ENCODE measurements at regions not wholly inside any gene's neighbourhood (a gene's known extent, or its start where the extent isn't known, plus 50 kb on each side); places are given as distances from the start of the nearest gene placed in this dataset.

DNA sequence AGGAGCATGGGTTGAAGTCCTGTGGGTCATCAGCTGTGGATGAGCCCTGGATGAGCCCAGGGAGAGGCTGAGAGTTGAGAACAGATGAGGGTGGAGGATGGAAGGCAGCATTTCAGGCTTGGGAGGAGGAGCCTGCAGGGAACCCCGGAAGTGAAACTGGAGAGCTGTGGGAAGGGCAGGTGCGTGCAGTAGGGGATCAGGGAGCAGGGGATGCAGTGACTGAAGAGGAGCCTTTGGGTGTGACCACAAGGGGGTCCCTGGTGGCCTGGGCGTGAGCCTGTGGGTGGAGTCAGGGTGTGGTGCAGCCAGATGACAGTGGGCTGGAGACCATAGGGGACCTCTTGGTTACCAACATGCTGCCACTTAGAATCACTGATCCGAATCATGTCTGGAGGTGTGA is 115.5 kb downstream of the PAPOLA start:
- H3K27me3 ChIP-seq (ENCODE audit: control insufficient read depth in 2 of 2, insufficient read depth in 1 of 2, low read length in 1 of 2): peaks cover 0 to 10% of the 10 kb centered on the region in 2 donors
- no peaks in the 10 kb centered on the region for H3K4me1 ChIP-seq (ENCODE audit: control insufficient read depth in 2 of 2, insufficient read depth in 2 of 2, low read length in 2 of 2)
- WGBS: 87% methylated on average over 4 of the region's 4 CpGs
- no peaks in the 10 kb centered on the region for H3K9me3 ChIP-seq (ENCODE audit: control insufficient read depth in 2 of 2, insufficient read depth in 1 of 2, low read length in 1 of 2)
- no peaks in the 10 kb centered on the region for H3K36me3 ChIP-seq (ENCODE audit: control insufficient read depth in 2 of 2, insufficient read depth in 2 of 2, low read length in 1 of 2)
- no peak overlapping the region for H3K27ac ChIP-seq (ENCODE audit: low read depth in 1 of 2, low read length in 1 of 2)
- H3K4me3 ChIP-seq (ENCODE audit: low read length in 2 of 2): no peak overlapping the region
- DNase-seq (ENCODE audit: low read depth in 6 of 9, low spot score in 9 of 9): no peak

DNA sequence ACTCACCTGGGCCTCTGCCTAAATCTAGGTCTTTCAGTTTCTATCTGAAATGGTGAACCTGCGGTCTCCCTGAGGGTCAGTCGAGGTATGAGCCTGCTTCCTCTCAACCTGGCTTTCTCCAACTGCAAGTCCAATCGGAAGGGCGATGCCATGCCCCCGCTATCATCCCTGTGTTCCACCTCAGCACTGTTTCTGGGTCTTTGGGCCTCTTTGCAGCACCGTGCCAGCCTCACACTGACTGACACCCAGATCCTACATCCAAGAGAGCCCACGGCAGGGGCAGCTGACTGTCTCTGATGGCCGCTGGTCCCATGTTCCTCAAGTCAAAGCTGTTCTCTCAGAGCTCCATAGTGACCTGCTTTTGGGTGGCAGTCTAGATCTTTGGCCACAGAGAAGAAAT is 120.7 kb downstream of the PAPOLA start:
- Histone ChIP-seq H3K4me3 (ENCODE audit: low read length in 2 of 2) (no peak overlapping the region), H3K27me3 (ENCODE audit: control insufficient read depth in 2 of 2, insufficient read depth in 1 of 2, low read length in 1 of 2) (peaks cover 0 to 14% of the 10 kb centered on the region in 2 donors), H3K27ac (ENCODE audit: low read depth in 1 of 2, low read length in 1 of 2) (no peak overlapping the region), H3K36me3 (ENCODE audit: control insufficient read depth in 2 of 2, insufficient read depth in 2 of 2, low read length in 1 of 2) (no peaks in the 10 kb centered on the region), H3K4me1 (ENCODE audit: control insufficient read depth in 2 of 2, insufficient read depth in 2 of 2, low read length in 2 of 2) (no peaks in the 10 kb centered on the region), H3K9me3 (ENCODE audit: control insufficient read depth in 2 of 2, insufficient read depth in 1 of 2, low read length in 1 of 2) (peaks cover 0 to 4% of the 10 kb centered on the region in 2 donors)
- no peak for DNase-seq (ENCODE audit: low read depth in 6 of 9, low spot score in 9 of 9)
- WGBS: 95% methylated on average over 8 of the region's 8 CpGs

DNA sequence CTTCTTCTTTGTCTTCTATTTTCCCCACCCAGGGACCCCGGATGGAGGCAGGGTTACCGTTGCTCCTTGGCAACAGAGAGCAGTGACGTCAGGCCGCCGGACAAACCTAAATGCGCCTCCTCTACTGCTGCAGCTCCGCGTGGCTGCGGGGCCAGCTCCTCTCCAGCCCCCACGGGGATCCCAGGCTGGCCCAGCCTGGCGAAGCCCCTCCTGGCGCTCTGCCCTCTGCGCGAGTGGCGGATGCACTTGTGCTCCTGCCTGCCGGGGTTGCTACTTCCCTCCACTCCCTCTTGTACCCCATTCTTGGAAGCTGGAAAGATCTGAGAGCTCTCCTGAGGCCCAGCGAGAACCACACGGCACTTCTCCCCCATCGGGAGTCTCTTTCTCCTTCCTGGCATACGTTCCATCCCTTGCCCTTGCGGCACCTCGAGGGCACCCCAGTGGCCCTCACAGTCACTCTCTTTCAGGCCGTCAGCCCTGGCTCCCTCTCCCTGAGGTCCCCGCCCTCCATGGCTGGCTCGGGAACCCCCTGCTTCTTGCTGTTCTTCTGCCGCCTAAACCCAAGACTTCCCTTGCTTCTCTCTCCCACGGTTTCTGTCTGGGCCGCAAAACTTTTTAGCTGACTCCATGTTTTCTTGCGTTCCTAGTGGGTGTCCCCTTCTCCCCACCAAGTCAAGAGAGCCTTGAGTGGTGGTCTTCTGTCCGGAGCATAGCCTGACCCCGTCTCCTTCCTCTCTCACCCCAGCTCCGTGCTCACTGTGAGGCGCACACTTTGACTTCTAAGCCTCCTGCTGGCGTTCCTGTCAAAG is 121.7 kb downstream of the PAPOLA start:
- Histone ChIP-seq H3K4me1 (ENCODE audit: control insufficient read depth in 2 of 2, insufficient read depth in 2 of 2, low read length in 2 of 2) (no peaks in the 10 kb centered on the region), H3K27ac (ENCODE audit: low read depth in 1 of 2, low read length in 1 of 2) (no peak overlapping the region), H3K4me3 (ENCODE audit: low read length in 2 of 2) (no peak overlapping the region), H3K27me3 (ENCODE audit: control insufficient read depth in 2 of 2, insufficient read depth in 1 of 2, low read length in 1 of 2) (peaks cover 0 to 16% of the 10 kb centered on the region in 2 donors), H3K36me3 (ENCODE audit: control insufficient read depth in 2 of 2, insufficient read depth in 2 of 2, low read length in 1 of 2) (no peaks in the 10 kb centered on the region), H3K9me3 (ENCODE audit: control insufficient read depth in 2 of 2, insufficient read depth in 1 of 2, low read length in 1 of 2) (peaks cover 0 to 4% of the 10 kb centered on the region in 2 donors)
- no peak for DNase-seq (ENCODE audit: low read depth in 6 of 9, low spot score in 9 of 9)
- WGBS: 92% methylated on average over 34 of the region's 34 CpGs

DNA sequence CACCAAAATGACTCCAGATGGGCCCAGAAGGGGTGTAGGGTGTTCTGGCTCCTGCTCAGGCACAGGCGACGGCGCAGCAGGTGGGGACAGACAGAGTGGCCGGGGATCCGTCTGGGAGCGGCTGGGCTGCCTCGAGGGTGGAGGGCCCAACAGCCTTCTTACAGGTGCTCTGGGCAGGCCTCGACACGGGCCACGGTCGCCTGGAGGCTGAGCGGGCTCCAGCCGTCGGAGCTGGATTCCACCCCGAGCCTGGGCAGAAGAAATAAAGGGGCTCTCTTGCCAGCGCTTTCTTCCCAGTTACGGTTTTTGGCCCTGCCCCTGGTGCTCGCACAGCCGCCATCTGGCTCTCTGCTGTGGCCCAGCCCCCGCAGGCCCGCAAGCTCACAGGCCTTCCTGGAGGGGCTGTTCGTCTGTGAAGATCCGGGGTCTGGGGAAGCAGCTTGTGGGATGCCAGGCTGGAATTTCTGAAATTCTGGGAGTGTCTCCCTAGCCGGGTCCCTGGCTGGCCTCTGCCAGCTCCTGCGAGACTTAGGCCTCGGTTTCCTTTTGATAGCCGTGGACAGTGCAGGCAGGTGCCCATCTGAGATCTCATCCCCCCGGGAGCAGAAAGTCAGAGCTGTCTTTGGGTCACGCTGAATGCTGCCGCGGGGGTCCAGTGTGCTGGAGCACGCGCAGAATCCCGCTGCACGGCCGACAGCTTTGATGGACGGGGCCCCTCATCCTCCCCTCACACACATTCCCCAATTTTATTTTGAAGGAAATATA is 122.7 kb downstream of the PAPOLA start:
- Histone ChIP-seq H3K27ac (ENCODE audit: low read depth in 1 of 2, low read length in 1 of 2) (no peak overlapping the region), H3K27me3 (ENCODE audit: control insufficient read depth in 2 of 2, insufficient read depth in 1 of 2, low read length in 1 of 2) (peaks cover 0 to 16% of the 10 kb centered on the region in 2 donors), H3K4me3 (ENCODE audit: low read length in 2 of 2) (no peak overlapping the region), H3K4me1 (ENCODE audit: control insufficient read depth in 2 of 2, insufficient read depth in 2 of 2, low read length in 2 of 2) (no peaks in the 10 kb centered on the region), H3K36me3 (ENCODE audit: control insufficient read depth in 2 of 2, insufficient read depth in 2 of 2, low read length in 1 of 2) (no peaks in the 10 kb centered on the region), H3K9me3 (ENCODE audit: control insufficient read depth in 2 of 2, insufficient read depth in 1 of 2, low read length in 1 of 2) (peaks cover 0 to 4% of the 10 kb centered on the region in 2 donors)
- 83% methylated on average over 37 of the region's 37 CpGs for WGBS
- DNase-seq (ENCODE audit: low read depth in 6 of 9, low spot score in 9 of 9): no peak

DNA sequence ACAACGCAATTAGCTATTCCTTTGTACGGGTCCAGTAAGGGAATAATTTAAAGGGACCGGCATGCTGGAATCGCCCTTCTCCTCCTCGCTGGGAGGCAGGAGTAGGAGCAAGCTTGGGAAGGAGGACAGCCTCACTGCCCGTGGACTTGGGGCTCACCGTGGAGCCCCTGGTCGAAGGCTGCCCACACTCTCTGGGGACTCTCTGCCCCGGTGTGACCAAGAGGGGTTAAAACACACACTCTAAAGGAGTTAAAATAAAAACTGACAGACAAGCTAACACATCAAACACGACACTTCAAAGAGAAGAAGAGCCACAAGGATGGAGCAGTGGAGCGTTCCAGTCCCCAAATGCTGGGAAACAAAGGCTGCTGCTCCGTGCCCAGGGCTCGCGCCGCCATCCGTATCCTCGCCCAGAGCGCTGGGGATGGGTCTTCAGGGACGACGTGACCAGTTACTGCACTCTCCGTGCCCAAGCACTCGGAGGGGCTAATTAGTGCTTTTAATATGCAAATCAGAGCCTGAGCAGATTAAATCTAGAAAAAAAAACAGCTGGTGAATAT is 123.3 kb downstream of the PAPOLA start:
- H3K9me3 ChIP-seq (ENCODE audit: control insufficient read depth in 2 of 2, insufficient read depth in 1 of 2, low read length in 1 of 2): peaks cover 0 to 4% of the 10 kb centered on the region in 2 donors
- DNase-seq (ENCODE audit: low read depth in 6 of 9, low spot score in 9 of 9): no peak
- H3K4me1 ChIP-seq (ENCODE audit: control insufficient read depth in 2 of 2, insufficient read depth in 2 of 2, low read length in 2 of 2): no peaks in the 10 kb centered on the region
- no peaks in the 10 kb centered on the region for H3K36me3 ChIP-seq (ENCODE audit: control insufficient read depth in 2 of 2, insufficient read depth in 2 of 2, low read length in 1 of 2)
- H3K27ac ChIP-seq (ENCODE audit: low read depth in 1 of 2, low read length in 1 of 2): no peak overlapping the region
- WGBS: 86% methylated on average over 22 of the region's 22 CpGs
- no peak overlapping the region for H3K4me3 ChIP-seq (ENCODE audit: low read length in 2 of 2)
- H3K27me3 ChIP-seq (ENCODE audit: control insufficient read depth in 2 of 2, insufficient read depth in 1 of 2, low read length in 1 of 2): peaks cover 0 to 16% of the 10 kb centered on the region in 2 donors

DNA sequence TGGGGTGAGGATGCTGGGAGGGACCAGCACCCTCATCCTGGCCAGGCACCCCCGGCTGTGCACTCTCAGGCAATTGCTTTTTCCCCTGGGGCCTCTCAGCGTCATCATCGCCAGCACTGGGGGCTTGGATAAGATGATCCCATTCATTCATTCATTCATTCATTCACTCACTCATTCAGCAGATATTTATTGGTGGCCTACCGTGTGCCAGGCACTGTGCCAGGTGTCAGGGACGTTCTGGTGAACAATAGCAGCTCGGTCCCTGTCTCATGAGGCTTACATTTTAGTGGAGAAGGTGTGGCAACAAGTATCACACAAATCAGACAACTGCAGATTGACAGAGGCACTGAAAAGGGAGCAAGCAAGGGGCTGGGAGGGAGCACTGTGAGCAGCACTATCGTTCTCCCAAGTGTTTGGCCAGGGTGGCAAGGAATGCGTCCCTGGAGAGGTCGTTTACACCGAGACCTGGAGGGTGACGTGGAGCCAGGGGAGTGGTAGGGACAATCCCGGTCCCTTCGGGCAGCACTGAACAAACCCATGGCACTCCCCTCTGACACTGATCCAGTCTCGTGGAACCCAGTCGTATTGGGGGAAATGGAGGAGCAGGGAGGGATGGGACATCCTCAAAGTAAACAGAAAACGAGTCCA is 124.1 kb downstream of the PAPOLA start:
- no peak for DNase-seq (ENCODE audit: low read depth in 6 of 9, low spot score in 9 of 9)
- peaks cover 0 to 4% of the 10 kb centered on the region in 2 donors for H3K9me3 ChIP-seq (ENCODE audit: control insufficient read depth in 2 of 2, insufficient read depth in 1 of 2, low read length in 1 of 2)
- 91% methylated on average over 16 of the region's 16 CpGs for WGBS
- no peaks in the 10 kb centered on the region for H3K4me1 ChIP-seq (ENCODE audit: control insufficient read depth in 2 of 2, insufficient read depth in 2 of 2, low read length in 2 of 2)
- H3K27ac ChIP-seq (ENCODE audit: low read depth in 1 of 2, low read length in 1 of 2): no peak overlapping the region
- H3K36me3 ChIP-seq (ENCODE audit: control insufficient read depth in 2 of 2, insufficient read depth in 2 of 2, low read length in 1 of 2): no peaks in the 10 kb centered on the region
- peaks cover 0 to 16% of the 10 kb centered on the region in 2 donors for H3K27me3 ChIP-seq (ENCODE audit: control insufficient read depth in 2 of 2, insufficient read depth in 1 of 2, low read length in 1 of 2)
- no peak overlapping the region for H3K4me3 ChIP-seq (ENCODE audit: low read length in 2 of 2)

DNA sequence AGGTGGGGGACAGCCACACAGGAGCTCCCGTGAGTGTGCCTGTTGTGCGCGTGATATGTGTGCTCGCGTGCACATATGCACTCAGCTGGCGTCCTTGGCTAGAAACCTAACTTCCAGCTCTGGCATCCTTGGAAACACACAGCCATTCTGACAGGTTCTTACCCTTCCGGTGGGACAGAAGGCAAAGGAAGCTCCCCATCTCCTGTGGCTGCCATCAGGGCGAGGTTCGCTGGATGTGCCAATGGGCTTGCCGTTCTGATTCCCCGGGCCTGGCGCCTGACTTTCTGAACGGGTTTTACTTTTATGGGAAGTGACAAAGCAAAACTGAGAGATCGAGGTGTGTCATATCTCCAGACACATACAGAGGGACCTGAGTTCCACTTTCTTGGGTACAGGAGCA is 124.7 kb downstream of the PAPOLA start:
- Histone ChIP-seq H3K27ac (ENCODE audit: low read depth in 1 of 2, low read length in 1 of 2) (no peak overlapping the region), H3K4me1 (ENCODE audit: control insufficient read depth in 2 of 2, insufficient read depth in 2 of 2, low read length in 2 of 2) (no peaks in the 10 kb centered on the region), H3K36me3 (ENCODE audit: control insufficient read depth in 2 of 2, insufficient read depth in 2 of 2, low read length in 1 of 2) (no peaks in the 10 kb centered on the region), H3K4me3 (ENCODE audit: low read length in 2 of 2) (no peak overlapping the region), H3K27me3 (ENCODE audit: control insufficient read depth in 2 of 2, insufficient read depth in 1 of 2, low read length in 1 of 2) (peaks cover 0 to 16% of the 10 kb centered on the region in 2 donors), H3K9me3 (ENCODE audit: control insufficient read depth in 2 of 2, insufficient read depth in 1 of 2, low read length in 1 of 2) (peaks cover 0 to 4% of the 10 kb centered on the region in 2 donors)
- no peak for DNase-seq (ENCODE audit: low read depth in 6 of 9, low spot score in 9 of 9)
- WGBS: 41% methylated on average over 14 of the region's 14 CpGs

DNA sequence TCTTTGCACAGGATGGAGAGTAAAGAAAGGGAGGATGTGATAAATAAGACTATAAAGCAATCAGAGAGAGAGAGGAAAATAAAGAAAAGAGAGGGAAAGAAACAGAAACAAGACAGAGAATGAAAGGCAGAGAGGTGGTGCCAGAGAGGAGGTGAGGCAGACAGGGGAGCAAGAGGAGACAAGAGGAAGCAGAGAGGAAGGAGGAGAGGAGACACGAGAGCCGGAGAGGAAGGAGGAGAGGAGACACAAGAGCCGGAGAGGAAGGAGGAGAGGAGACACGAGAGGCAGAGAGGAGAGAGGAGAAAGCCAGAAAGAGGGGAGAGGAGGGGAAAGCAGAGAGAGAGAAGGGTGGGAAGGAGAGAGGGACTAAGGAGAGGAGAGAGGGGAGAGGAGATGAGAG is 125.2 kb downstream of the PAPOLA start:
- H3K36me3 ChIP-seq (ENCODE audit: control insufficient read depth in 2 of 2, insufficient read depth in 2 of 2, low read length in 1 of 2): no peaks in the 10 kb centered on the region
- no peak overlapping the region for H3K27ac ChIP-seq (ENCODE audit: low read depth in 1 of 2, low read length in 1 of 2)
- peaks cover 0 to 4% of the 10 kb centered on the region in 2 donors for H3K9me3 ChIP-seq (ENCODE audit: control insufficient read depth in 2 of 2, insufficient read depth in 1 of 2, low read length in 1 of 2)
- no peak for DNase-seq (ENCODE audit: low read depth in 6 of 9, low spot score in 9 of 9)
- H3K4me1 ChIP-seq (ENCODE audit: control insufficient read depth in 2 of 2, insufficient read depth in 2 of 2, low read length in 2 of 2): no peaks in the 10 kb centered on the region
- no peak overlapping the region for H3K4me3 ChIP-seq (ENCODE audit: low read length in 2 of 2)
- peaks cover 0 to 16% of the 10 kb centered on the region in 2 donors for H3K27me3 ChIP-seq (ENCODE audit: control insufficient read depth in 2 of 2, insufficient read depth in 1 of 2, low read length in 1 of 2)
- 50% methylated on average over 4 of the region's 4 CpGs for WGBS
